ENCODE measurements at regions not wholly inside any gene's neighbourhood (a gene's known extent, or its start where the extent isn't known, plus 50 kb on each side); places are given as distances from the start of the nearest gene placed in this dataset.

DNA sequence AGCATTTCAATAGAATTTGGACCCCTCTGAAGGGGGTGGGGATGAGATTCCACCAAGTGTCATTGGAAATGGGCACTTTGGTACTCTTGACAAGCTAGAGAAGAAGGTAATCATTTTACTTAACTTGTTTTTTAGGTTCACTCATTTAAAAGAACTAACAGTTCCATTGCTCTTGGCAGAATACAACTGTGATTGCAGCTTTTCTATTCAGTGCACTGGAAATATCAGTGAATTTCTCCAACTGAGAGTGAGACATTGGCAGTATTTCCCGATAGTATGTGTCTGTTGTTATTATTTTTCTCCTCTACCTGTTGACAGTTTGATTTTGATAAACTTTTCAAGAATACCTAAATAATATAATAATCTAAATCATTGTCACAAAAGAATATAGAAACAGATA is 1356.7 kb upstream of the NXPH2 start:
- TF ChIP-seq, protein P1, sequence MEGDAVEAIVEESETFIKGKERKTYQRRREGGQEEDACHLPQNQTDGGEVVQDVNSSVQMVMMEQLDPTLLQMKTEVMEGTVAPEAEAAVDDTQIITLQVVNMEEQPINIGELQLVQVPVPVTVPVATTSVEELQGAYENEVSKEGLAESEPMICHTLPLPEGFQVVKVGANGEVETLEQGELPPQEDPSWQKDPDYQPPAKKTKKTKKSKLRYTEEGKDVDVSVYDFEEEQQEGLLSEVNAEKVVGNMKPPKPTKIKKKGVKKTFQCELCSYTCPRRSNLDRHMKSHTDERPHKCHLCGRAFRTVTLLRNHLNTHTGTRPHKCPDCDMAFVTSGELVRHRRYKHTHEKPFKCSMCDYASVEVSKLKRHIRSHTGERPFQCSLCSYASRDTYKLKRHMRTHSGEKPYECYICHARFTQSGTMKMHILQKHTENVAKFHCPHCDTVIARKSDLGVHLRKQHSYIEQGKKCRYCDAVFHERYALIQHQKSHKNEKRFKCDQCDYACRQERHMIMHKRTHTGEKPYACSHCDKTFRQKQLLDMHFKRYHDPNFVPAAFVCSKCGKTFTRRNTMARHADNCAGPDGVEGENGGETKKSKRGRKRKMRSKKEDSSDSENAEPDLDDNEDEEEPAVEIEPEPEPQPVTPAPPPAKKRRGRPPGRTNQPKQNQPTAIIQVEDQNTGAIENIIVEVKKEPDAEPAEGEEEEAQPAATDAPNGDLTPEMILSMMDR (IDR thresholded peaks at IDR 0.05): no peak
- TF ChIP-seq EP300 (IDR thresholded peaks at IDR 0.05; ENCODE audit: borderline replicate concordance in 1 of 2, low read depth in 1 of 2, low read length in 1 of 2): no peak
- no peak for TF ChIP-seq ELF1 (IDR thresholded peaks at IDR 0.05)
- TF ChIP-seq EZH2phosphoT487 (IDR thresholded peaks at IDR 0.05; ENCODE audit: borderline replicate concordance, low read depth): no peak

All from SK-N-SH (cell line).